BE2C (cell line): ENCODE measurements at regions not wholly inside any gene's neighbourhood (a gene's known extent, or its start where the extent isn't known, plus 50 kb on each side); places are given as distances from the start of the nearest gene placed in this dataset.
"Not testable (repeated sequence)": the region's sequence is repeated elsewhere in the genome, so short reads cannot be mapped to it uniquely, and the experiment has no call there.

Source experiments
- DNase-seq: peaks from one replicate; pipeline ENCODE4 v3.0.0-alpha.2; 2020
- H3K27me3 ChIP-seq: fragments of 250-450 bp; sonication (Bioruptor Pico); 2 replicates; pipeline ENCODE4 v1.5.1; 2020; ENCODE audit warnings: mild to moderate bottlenecking
- H3K36me3 ChIP-seq: fragments of 250-450 bp; sonication (Bioruptor Pico); 2 replicates; pipeline ENCODE4 v1.5.1; 2020; ENCODE audit warnings: mild to moderate bottlenecking
- H3K4me1 ChIP-seq: fragments of 250-450 bp; sonication (Bioruptor Pico); 2 replicates; pipeline ENCODE4 v1.5.1; 2020
- H3K4me3 ChIP-seq: 2 replicates; pipeline ENCODE4 v1.5.1; 2011; ENCODE audit warnings: low read depth, low read length
- H3K9me3 ChIP-seq: fragments of 250-450 bp; sonication (Bioruptor Pico); 2 replicates; pipeline ENCODE4 v1.5.1; 2020
- CTCF ChIP-seq: IDR thresholded peaks from 2 replicates; pipeline ENCODE4 v1.5.1; 2012; ENCODE audit warnings: mild to moderate bottlenecking, low read depth, low read length

- H3K4me3 ChIP-seq, DNase-seq: not testable (repeated sequence)
Measured at GRCh38 chr5:93682471-93683404, 58.7 kb downstream of the POU5F2 start.

GRCh38 chr5:93681432-93681831, 60.0 kb downstream of the POU5F2 start:
- no peaks in the 10 kb centered on the region for H3K27me3 ChIP-seq
- no peak overlapping the region for H3K4me3 ChIP-seq
- TF ChIP-seq CTCF = peak; percentile 42
- H3K4me1 ChIP-seq = no peaks in the 10 kb centered on the region
- no peaks in the 10 kb centered on the region for H3K36me3 ChIP-seq
- peaks cover 2% of the 10 kb centered on the region; the same call in 1 of the 2 replicates for H3K9me3 ChIP-seq
- DNase-seq = no peak

More at GRCh38 chr5:93682471-93683404, 58.7 kb downstream of the POU5F2 start:
- H3K27me3 ChIP-seq, H3K9me3 ChIP-seq, H3K4me1 ChIP-seq, H3K36me3 ChIP-seq: not testable (repeated sequence)

- peak; percentile 50 for DNase-seq
- peaks cover 19% of the 10 kb centered on the region for H3K4me1 ChIP-seq
- no peaks in the 10 kb centered on the region for H3K36me3 ChIP-seq
- H3K9me3 ChIP-seq = peaks cover 2% of the 10 kb centered on the region; the same call in 1 of the 2 replicates
- no peak overlapping the region for H3K4me3 ChIP-seq
- TF ChIP-seq CTCF = no peak
- no peaks in the 10 kb centered on the region for H3K27me3 ChIP-seq
Measured at GRCh38 chr5:93677359-93677891, 64.0 kb downstream of the POU5F2 start.

- Histone ChIP-seq H3K9me3 (peaks cover 2% of the 10 kb centered on the region; the same call in 1 of the 2 replicates), H3K36me3 (no peaks in the 10 kb centered on the region), H3K27me3 (no peaks in the 10 kb centered on the region), H3K4me1 (peaks cover 19% of the 10 kb centered on the region), H3K4me3 (no peak overlapping the region)
- no peak for TF ChIP-seq CTCF
- DNase-seq = no peak
Measured at GRCh38 chr5:93676704-93677103, 64.7 kb downstream of the POU5F2 start.

GRCh38 chr5:93675460-93676450, 65.6 kb downstream of the POU5F2 start:
- H3K4me1 ChIP-seq = peaks cover 19% of the 10 kb centered on the region

More at GRCh38 chr5:93675460-93676450, 65.6 kb downstream of the POU5F2 start:
- peaks cover 2% of the 10 kb centered on the region; the same call in 1 of the 2 replicates for H3K9me3 ChIP-seq
- H3K4me3 ChIP-seq = no peak overlapping the region
- DNase-seq = no peak
- TF ChIP-seq CTCF = no peak
- no peaks in the 10 kb centered on the region for H3K36me3 ChIP-seq
- H3K27me3 ChIP-seq = no peaks in the 10 kb centered on the region
